Endodermal cell (in vitro differentiated cells): ENCODE measurements at regions not wholly inside any gene's neighbourhood (a gene's known extent, or its start where the extent isn't known, plus 50 kb on each side); places are given as distances from the start of the nearest gene placed in this dataset.

Source experiments
- DNase-seq: peaks from one replicate; pipeline ENCODE4 v3.0.0-alpha.2; 2017
- H3K27ac ChIP-seq: 2 replicates; pipeline ENCODE4 v1.5.1; 2013; ENCODE audit warnings: mild to moderate bottlenecking, low read depth, low read length, moderate library complexity
- H3K27me3 ChIP-seq: 2 replicates; pipeline ENCODE4 v1.6.1; 2013; ENCODE audit warnings: mild to moderate bottlenecking, low read length, moderate library complexity; ENCODE audit not compliant: insufficient read depth, control insufficient read depth, poor library complexity, severe bottlenecking
- H3K36me3 ChIP-seq: 2 replicates; pipeline ENCODE4 v1.7.0; 2013; ENCODE audit warnings: mild to moderate bottlenecking, low read length, moderate library complexity; ENCODE audit not compliant: control insufficient read depth, insufficient read depth
- H3K4me1 ChIP-seq: one replicate; pipeline ENCODE4 v1.7.0; 2013; ENCODE audit warnings: low read length; ENCODE audit not compliant: control insufficient read depth, insufficient read depth
- H3K4me3 ChIP-seq: 2 replicates; pipeline ENCODE4 v1.5.1; 2013; ENCODE audit warnings: mild to moderate bottlenecking, low read length, moderate library complexity
- H3K9ac ChIP-seq: 2 replicates; pipeline ENCODE4 v1.6.1; 2013; ENCODE audit warnings: mild to moderate bottlenecking, low read length, moderate library complexity; ENCODE audit not compliant: poor library complexity, severe bottlenecking; ENCODE audit errors: extremely low read depth
- H3K9me3 ChIP-seq: 2 replicates; pipeline ENCODE4 v1.6.1; 2013; ENCODE audit warnings: mild to moderate bottlenecking, low read length, moderate library complexity; ENCODE audit not compliant: control insufficient read depth
- H3K27ac Mint-ChIP-seq: 2 replicates; pipeline ENCODE4 v1.8.0; 2020; ENCODE audit warnings: mixed read lengths
- H3K27me3 Mint-ChIP-seq: 2 replicates; pipeline ENCODE4 v1.8.0; 2021; ENCODE audit warnings: mild to moderate bottlenecking, mixed read lengths; ENCODE audit not compliant: insufficient read depth
- H3K36me3 Mint-ChIP-seq: 2 replicates; pipeline ENCODE4 v1.8.0; 2020; ENCODE audit warnings: low read depth, mixed read lengths
- H3K4me1 Mint-ChIP-seq: 2 replicates; pipeline ENCODE4 v1.8.0; 2020; ENCODE audit warnings: mixed read lengths
- H3K4me3 Mint-ChIP-seq: 2 replicates; pipeline ENCODE4 v1.8.0; 2020; ENCODE audit warnings: mild to moderate bottlenecking, moderate library complexity, mixed read lengths
- H3K9me3 Mint-ChIP-seq: 2 replicates; pipeline ENCODE4 v1.8.0; 2020; ENCODE audit warnings: mild to moderate bottlenecking, mixed read lengths
- CTCF ChIP-seq: fragments of 200-600 bp; sonication (generic); conservative IDR thresholded peaks from 2 replicates; pipeline ENCODE4 v1.5.0; 2021; ENCODE audit warnings: antibody characterized with exemption, mild to moderate bottlenecking
- WGBS, 2 experiments: methylation state at CpG; one replicate each; pipeline versions ENCODE4 v1.1.5 to v1.1.7; 2013; ENCODE audit warnings: missing lambda C conversion rate in 2 of 2, mixed read lengths in 1 of 2; ENCODE audit not compliant: insufficient coverage in 1 of 2, insufficient read length in 1 of 2; 5-methylcytosine and 5-hydroxymethylcytosine counted together

GRCh38 chr12:42992826-42993225 is 403.3 kb upstream of the PRICKLE1 start:
- no peak overlapping the region for H3K27ac ChIP-seq
- 87 to 95% methylated on average over 2 of the region's 2 CpGs for WGBS, 2 experiments
- no peak overlapping the region for H3K4me3 ChIP-seq
- H3K27me3 ChIP-seq = no peaks in the 10 kb centered on the region
- no peak overlapping the region for H3K4me3 Mint-ChIP-seq
- no peak for TF ChIP-seq CTCF
- no peaks in the 10 kb centered on the region for H3K4me1 ChIP-seq
- no peak overlapping the region for H3K9ac ChIP-seq
- no peaks in the 10 kb centered on the region for H3K36me3 ChIP-seq
- no peaks in the 10 kb centered on the region for H3K27me3 Mint-ChIP-seq
- DNase-seq = no peak
- H3K36me3 Mint-ChIP-seq = no peaks in the 10 kb centered on the region
- H3K4me1 Mint-ChIP-seq = peaks cover 7% of the 10 kb centered on the region
- no peaks in the 10 kb centered on the region for H3K9me3 Mint-ChIP-seq
- H3K27ac Mint-ChIP-seq = no peak overlapping the region
- H3K9me3 ChIP-seq = peaks cover 2% of the 10 kb centered on the region

- peaks cover 6% of the 10 kb centered on the region for H3K4me1 ChIP-seq
- no peak overlapping the region for H3K4me3 ChIP-seq
- Mint-ChIP-seq H3K27me3 (no peaks in the 10 kb centered on the region), H3K4me1 (peaks cover 28% of the 10 kb centered on the region), H3K4me3 (no peak overlapping the region), H3K27ac (no peak overlapping the region), H3K36me3 (no peaks in the 10 kb centered on the region), H3K9me3 (no peaks in the 10 kb centered on the region)
- no peak for DNase-seq
- no peak overlapping the region for H3K9ac ChIP-seq
- no peaks in the 10 kb centered on the region for H3K36me3 ChIP-seq
- H3K9me3 ChIP-seq = peaks cover 4% of the 10 kb centered on the region
- TF ChIP-seq CTCF = no peak
- H3K27ac ChIP-seq = no peak overlapping the region
- H3K27me3 ChIP-seq = no peaks in the 10 kb centered on the region
These were observed 400.8 kb upstream of the PRICKLE1 start for GRCh38 chr12:42990387-42990786.

- DNase-seq = no peak
- WGBS, 2 experiments = 72 to 88% methylated on average over 8 to 9 of the region's 9 CpGs
These were observed 397.7 kb upstream of the PRICKLE1 start for GRCh38 chr12:42987216-42987650.

More at GRCh38 chr12:42987216-42987650, 397.7 kb upstream of the PRICKLE1 start:
- Histone ChIP-seq H3K4me3 (peak overlapping the region; percentile 48), H3K4me1 (peaks cover 6% of the 10 kb centered on the region), H3K36me3 (no peaks in the 10 kb centered on the region), H3K9ac (no peak overlapping the region), H3K27ac (no peak overlapping the region), H3K9me3 (peaks cover 18% of the 10 kb centered on the region), H3K27me3 (no peaks in the 10 kb centered on the region)
- H3K27ac Mint-ChIP-seq = peak overlapping the region; percentile 31
- TF ChIP-seq CTCF = no peak
- no peak overlapping the region for H3K4me3 Mint-ChIP-seq
- peaks cover 4% of the 10 kb centered on the region for H3K9me3 Mint-ChIP-seq
- H3K27me3 Mint-ChIP-seq = no peaks in the 10 kb centered on the region
- H3K36me3 Mint-ChIP-seq = no peaks in the 10 kb centered on the region
- peaks cover 35% of the 10 kb centered on the region for H3K4me1 Mint-ChIP-seq
